DOHH2 (cell line): ENCODE measurements at regions not wholly inside any gene's neighbourhood (a gene's known extent, or its start where the extent isn't known, plus 50 kb on each side); places are given as distances from the start of the nearest gene placed in this dataset.

Experiments
- EZH2phosphoT487 ChIP-seq: fragments of 200-600 bp; sonication (generic); IDR thresholded peaks from 2 replicates; pipeline ENCODE4 v1.6.1; 2017; ENCODE audit warnings: borderline replicate concordance, mild to moderate bottlenecking, antibody characterized with exemption, low read length, moderate library complexity, mixed read lengths
- TF ChIP-seq, protein P1 (sequence below): fragments of 200-600 bp; sonication (generic); IDR thresholded peaks from one replicate; pipeline ENCODE4 v1.5.1; 2014; ENCODE audit warnings: antibody characterized with exemption, mild to moderate bottlenecking, low read depth, low read length; ENCODE audit not compliant: poor library complexity, severe bottlenecking

DNA sequence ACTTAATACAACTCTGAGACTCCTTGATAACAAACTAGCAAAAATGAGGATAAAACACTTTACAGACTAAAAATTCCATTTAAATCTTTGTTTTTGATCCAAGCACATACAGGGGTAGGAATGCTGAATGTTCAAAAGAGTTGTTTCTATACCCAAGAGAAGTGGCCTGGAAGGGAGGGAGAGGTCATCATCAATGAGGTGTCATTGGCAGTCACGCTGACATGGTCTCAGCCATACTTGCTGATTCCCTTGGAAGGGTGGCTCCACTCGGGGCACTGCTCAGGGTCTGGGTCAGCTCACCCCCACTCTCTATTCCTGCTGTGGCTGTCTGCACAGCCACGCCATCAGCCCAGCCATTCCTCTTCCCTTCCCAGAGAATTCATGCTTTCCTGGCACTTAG is 105.2 kb upstream of the PELI1 start:
- TF ChIP-seq, protein P1, sequence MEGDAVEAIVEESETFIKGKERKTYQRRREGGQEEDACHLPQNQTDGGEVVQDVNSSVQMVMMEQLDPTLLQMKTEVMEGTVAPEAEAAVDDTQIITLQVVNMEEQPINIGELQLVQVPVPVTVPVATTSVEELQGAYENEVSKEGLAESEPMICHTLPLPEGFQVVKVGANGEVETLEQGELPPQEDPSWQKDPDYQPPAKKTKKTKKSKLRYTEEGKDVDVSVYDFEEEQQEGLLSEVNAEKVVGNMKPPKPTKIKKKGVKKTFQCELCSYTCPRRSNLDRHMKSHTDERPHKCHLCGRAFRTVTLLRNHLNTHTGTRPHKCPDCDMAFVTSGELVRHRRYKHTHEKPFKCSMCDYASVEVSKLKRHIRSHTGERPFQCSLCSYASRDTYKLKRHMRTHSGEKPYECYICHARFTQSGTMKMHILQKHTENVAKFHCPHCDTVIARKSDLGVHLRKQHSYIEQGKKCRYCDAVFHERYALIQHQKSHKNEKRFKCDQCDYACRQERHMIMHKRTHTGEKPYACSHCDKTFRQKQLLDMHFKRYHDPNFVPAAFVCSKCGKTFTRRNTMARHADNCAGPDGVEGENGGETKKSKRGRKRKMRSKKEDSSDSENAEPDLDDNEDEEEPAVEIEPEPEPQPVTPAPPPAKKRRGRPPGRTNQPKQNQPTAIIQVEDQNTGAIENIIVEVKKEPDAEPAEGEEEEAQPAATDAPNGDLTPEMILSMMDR, result no peak
- no peak for TF ChIP-seq EZH2phosphoT487
